ENCODE measurements at regions not wholly inside any gene's neighbourhood (a gene's known extent, or its start where the extent isn't known, plus 50 kb on each side); places are given as distances from the start of the nearest gene placed in this dataset.

GRCh38 chr2:187826023-187826422 lies 271.8 kb upstream of the TFPI start:
- H3K36me3 ChIP-seq (ENCODE audit: control insufficient read depth, insufficient read depth, low read length) = no peaks in the 10 kb centered on the region
- no CpG with 5 or more reads among the region's 2 CpGs for WGBS (ENCODE audit: insufficient coverage, insufficient read length)
- no peaks in the 10 kb centered on the region for H3K9me3 ChIP-seq (ENCODE audit: control insufficient read depth, insufficient read depth, low read length)
- no peak for DNase-seq (ENCODE audit: low read depth, low spot score)
- H3K27ac ChIP-seq (ENCODE audit: low read length) = no peak overlapping the region
- H3K4me3 ChIP-seq (ENCODE audit: low read length) = no peak overlapping the region
- H3K27me3 ChIP-seq (ENCODE audit: control insufficient read depth, insufficient read depth, low read length) = no peaks in the 10 kb centered on the region
- no peaks in the 10 kb centered on the region for H3K4me1 ChIP-seq (ENCODE audit: control insufficient read depth, insufficient read depth, low read length)

DNA sequence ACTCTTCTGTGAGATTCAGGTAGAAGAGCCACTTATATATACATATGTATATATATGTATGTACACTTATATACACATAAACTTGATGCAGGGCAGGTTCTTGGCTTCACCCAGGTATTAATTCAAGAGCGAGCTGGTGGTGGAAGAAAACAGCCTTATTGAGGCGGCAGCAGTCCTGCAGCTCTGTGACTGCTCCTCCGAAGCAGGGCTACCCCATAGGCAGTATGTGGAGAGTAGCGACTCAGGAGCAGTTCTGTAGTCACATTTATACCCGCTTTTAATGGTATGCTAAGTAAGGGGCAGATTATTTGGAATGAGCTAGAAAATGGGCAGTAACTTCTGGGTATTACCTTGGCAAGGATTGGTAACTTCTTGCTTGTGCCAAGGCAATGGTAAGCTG lies 280.6 kb upstream of the TFPI start:
- H3K27ac ChIP-seq (ENCODE audit: low read length) = no peak overlapping the region
- no peak overlapping the region for H3K4me3 ChIP-seq (ENCODE audit: low read length)
- no peaks in the 10 kb centered on the region for H3K4me1 ChIP-seq (ENCODE audit: control insufficient read depth, insufficient read depth, low read length)
- WGBS (ENCODE audit: insufficient coverage, insufficient read length) = no CpG with 5 or more reads among the region's 5 CpGs
- no peaks in the 10 kb centered on the region for H3K9me3 ChIP-seq (ENCODE audit: control insufficient read depth, insufficient read depth, low read length)
- DNase-seq (ENCODE audit: low read depth, low spot score) = no peak
- no peaks in the 10 kb centered on the region for H3K27me3 ChIP-seq (ENCODE audit: control insufficient read depth, insufficient read depth, low read length)
- H3K36me3 ChIP-seq (ENCODE audit: control insufficient read depth, insufficient read depth, low read length) = no peaks in the 10 kb centered on the region

- Histone ChIP-seq H3K36me3 (ENCODE audit: control insufficient read depth, insufficient read depth, low read length) (no peaks in the 10 kb centered on the region), H3K9me3 (ENCODE audit: control insufficient read depth, insufficient read depth, low read length) (no peaks in the 10 kb centered on the region), H3K4me1 (ENCODE audit: control insufficient read depth, insufficient read depth, low read length) (no peaks in the 10 kb centered on the region), H3K27me3 (ENCODE audit: control insufficient read depth, insufficient read depth, low read length) (no peaks in the 10 kb centered on the region), H3K4me3 (ENCODE audit: low read length) (no peak overlapping the region), H3K27ac (ENCODE audit: low read length) (no peak overlapping the region)
- WGBS (ENCODE audit: insufficient coverage, insufficient read length) = no CpG with 5 or more reads among the region's 1 CpG
- no peak for DNase-seq (ENCODE audit: low read depth, low spot score)
Observed at GRCh38 chr2:187838690-187839089, 284.5 kb upstream of the TFPI start.

- Histone ChIP-seq H3K36me3 (ENCODE audit: control insufficient read depth, insufficient read depth, low read length) (no peaks in the 10 kb centered on the region; the same call in 1 of the 2 replicates), H3K27ac (ENCODE audit: low read length) (no peak overlapping the region), H3K9me3 (ENCODE audit: control insufficient read depth, insufficient read depth, low read length) (no peaks in the 10 kb centered on the region), H3K4me3 (ENCODE audit: low read length) (no peak overlapping the region), H3K4me1 (ENCODE audit: control insufficient read depth, insufficient read depth, low read length) (no peaks in the 10 kb centered on the region), H3K27me3 (ENCODE audit: control insufficient read depth, insufficient read depth, low read length) (no peaks in the 10 kb centered on the region)
- no peak for DNase-seq (ENCODE audit: low read depth, low spot score)
- no CpG with 5 or more reads among the region's 4 CpGs for WGBS (ENCODE audit: insufficient coverage, insufficient read length)
Observed at GRCh38 chr2:187842315-187842714, 288.1 kb upstream of the TFPI start.

GRCh38 chr2:187842978-187843847 lies 289.0 kb upstream of the TFPI start:
- peak; percentile 47 for DNase-seq (ENCODE audit: low read depth, low spot score)

GRCh38 chr2:187847245-187848208 lies 293.3 kb upstream of the TFPI start:
- Histone ChIP-seq H3K4me1 (ENCODE audit: control insufficient read depth, insufficient read depth, low read length) (no peaks in the 10 kb centered on the region), H3K4me3 (ENCODE audit: low read length) (no peak overlapping the region), H3K9me3 (ENCODE audit: control insufficient read depth, insufficient read depth, low read length) (no peaks in the 10 kb centered on the region), H3K27ac (ENCODE audit: low read length) (no peak overlapping the region), H3K36me3 (ENCODE audit: control insufficient read depth, insufficient read depth, low read length) (no peaks in the 10 kb centered on the region; the same call in 1 of the 2 replicates), H3K27me3 (ENCODE audit: control insufficient read depth, insufficient read depth, low read length) (no peaks in the 10 kb centered on the region)
- WGBS (ENCODE audit: insufficient coverage, insufficient read length) = no CpG with 5 or more reads among the region's 1 CpG
- no peak for DNase-seq (ENCODE audit: low read depth, low spot score)

More at GRCh38 chr2:187842978-187843847, 289.0 kb upstream of the TFPI start:
- Histone ChIP-seq H3K4me3 (ENCODE audit: low read length) (no peak overlapping the region), H3K9me3 (ENCODE audit: control insufficient read depth, insufficient read depth, low read length) (no peaks in the 10 kb centered on the region), H3K27ac (ENCODE audit: low read length) (no peak overlapping the region), H3K27me3 (ENCODE audit: control insufficient read depth, insufficient read depth, low read length) (no peaks in the 10 kb centered on the region), H3K4me1 (ENCODE audit: control insufficient read depth, insufficient read depth, low read length) (no peaks in the 10 kb centered on the region), H3K36me3 (ENCODE audit: control insufficient read depth, insufficient read depth, low read length) (no peaks in the 10 kb centered on the region; the same call in 1 of the 2 replicates)
- no CpG with 5 or more reads among the region's 8 CpGs for WGBS (ENCODE audit: insufficient coverage, insufficient read length)

DNA sequence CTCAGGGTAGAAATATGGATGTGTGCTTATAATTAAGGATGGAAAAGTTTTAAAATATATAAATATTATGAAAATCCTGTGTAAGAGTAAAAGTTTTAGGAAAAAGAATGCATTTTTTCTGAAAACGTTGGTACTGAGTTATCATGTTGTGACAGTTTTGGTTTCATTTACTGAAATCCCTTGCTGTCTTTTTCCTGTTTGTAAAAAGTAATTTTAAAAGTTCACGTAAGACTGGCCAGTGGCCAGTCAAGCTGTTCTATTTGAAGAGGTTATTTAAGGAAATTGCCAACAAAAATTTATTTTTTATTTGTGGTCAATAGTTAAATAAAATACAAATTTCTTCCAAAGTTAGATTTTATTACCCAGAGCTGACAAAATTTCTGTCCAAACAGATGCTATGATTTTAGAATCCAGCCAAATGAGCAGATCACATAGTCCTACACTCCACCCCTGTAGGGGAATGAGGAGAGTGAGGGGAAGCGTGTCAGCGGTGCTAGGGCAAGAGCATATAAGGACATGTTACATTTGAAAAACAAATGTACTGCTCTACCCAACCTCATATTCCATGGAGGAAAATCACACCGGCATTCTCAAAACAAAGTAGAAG lies 297.8 kb upstream of the TFPI start:
- Histone ChIP-seq H3K4me1 (ENCODE audit: control insufficient read depth, insufficient read depth, low read length) (no peaks in the 10 kb centered on the region), H3K27ac (ENCODE audit: low read length) (no peak overlapping the region), H3K27me3 (ENCODE audit: control insufficient read depth, insufficient read depth, low read length) (no peaks in the 10 kb centered on the region), H3K36me3 (ENCODE audit: control insufficient read depth, insufficient read depth, low read length) (no peaks in the 10 kb centered on the region), H3K4me3 (ENCODE audit: low read length) (no peak overlapping the region), H3K9me3 (ENCODE audit: control insufficient read depth, insufficient read depth, low read length) (no peaks in the 10 kb centered on the region)
- 100% methylated on average over 1 of the region's 5 CpGs for WGBS (ENCODE audit: insufficient coverage, insufficient read length)
- DNase-seq (ENCODE audit: low read depth, low spot score) = no peak

DNA sequence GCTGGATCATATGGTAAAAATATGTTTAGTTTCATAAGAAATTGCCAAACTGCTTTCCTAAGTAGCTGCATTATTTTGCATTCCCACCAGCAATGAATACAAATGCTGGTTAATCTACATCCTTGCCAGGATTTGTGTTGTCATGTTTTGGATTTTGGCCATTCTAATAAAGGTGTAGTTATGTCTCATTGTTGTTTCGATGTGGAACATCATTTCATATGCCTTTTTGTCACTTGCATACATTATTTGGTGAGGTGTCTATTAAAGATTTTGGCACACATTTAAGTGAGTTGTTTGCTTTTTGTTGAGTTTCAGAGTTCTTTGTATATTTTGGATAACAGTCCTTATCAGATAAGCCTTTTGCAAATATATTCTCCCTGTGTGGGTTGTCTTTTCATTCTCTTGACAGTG lies 299.2 kb upstream of the TFPI start:
- no peaks in the 10 kb centered on the region for H3K36me3 ChIP-seq (ENCODE audit: control insufficient read depth, insufficient read depth, low read length)
- DNase-seq (ENCODE audit: low read depth, low spot score) = no peak
- no peak overlapping the region for H3K4me3 ChIP-seq (ENCODE audit: low read length)
- no peaks in the 10 kb centered on the region for H3K9me3 ChIP-seq (ENCODE audit: control insufficient read depth, insufficient read depth, low read length)
- no peaks in the 10 kb centered on the region for H3K4me1 ChIP-seq (ENCODE audit: control insufficient read depth, insufficient read depth, low read length)
- no peaks in the 10 kb centered on the region for H3K27me3 ChIP-seq (ENCODE audit: control insufficient read depth, insufficient read depth, low read length)
- WGBS (ENCODE audit: insufficient coverage, insufficient read length) = no CpG with 5 or more reads among the region's 1 CpG
- no peak overlapping the region for H3K27ac ChIP-seq (ENCODE audit: low read length)

DNA sequence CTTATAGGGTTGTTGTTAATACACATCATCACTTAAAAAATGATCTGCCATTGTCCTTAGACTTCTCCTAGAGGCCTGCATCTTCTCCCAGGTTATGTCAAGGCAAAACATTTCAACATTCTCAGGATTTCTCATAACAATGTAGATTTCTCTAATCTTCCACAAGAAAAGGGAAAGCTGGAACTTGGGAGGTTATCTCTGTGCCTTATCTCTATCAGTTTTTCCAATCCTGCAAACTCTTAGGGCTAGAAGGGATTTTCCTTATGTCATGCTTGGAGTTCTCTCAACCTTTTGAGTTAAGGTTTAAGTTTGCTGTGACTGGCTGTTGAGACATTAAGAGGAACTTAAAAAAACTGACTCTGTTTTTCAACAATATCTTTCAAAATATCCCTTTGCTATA lies 300.6 kb upstream of the TFPI start:
- Histone ChIP-seq H3K4me3 (ENCODE audit: low read length) (no peak overlapping the region), H3K9me3 (ENCODE audit: control insufficient read depth, insufficient read depth, low read length) (no peaks in the 10 kb centered on the region), H3K36me3 (ENCODE audit: control insufficient read depth, insufficient read depth, low read length) (no peaks in the 10 kb centered on the region), H3K27ac (ENCODE audit: low read length) (no peak overlapping the region), H3K4me1 (ENCODE audit: control insufficient read depth, insufficient read depth, low read length) (no peaks in the 10 kb centered on the region), H3K27me3 (ENCODE audit: control insufficient read depth, insufficient read depth, low read length) (no peaks in the 10 kb centered on the region)
- no peak for DNase-seq (ENCODE audit: low read depth, low spot score)

- no CpG with 5 or more reads among the region's 5 CpGs for WGBS (ENCODE audit: insufficient coverage, insufficient read length)
- no peaks in the 10 kb centered on the region for H3K4me1 ChIP-seq (ENCODE audit: control insufficient read depth, insufficient read depth, low read length)
- H3K36me3 ChIP-seq (ENCODE audit: control insufficient read depth, insufficient read depth, low read length) = no peaks in the 10 kb centered on the region
- no peaks in the 10 kb centered on the region for H3K27me3 ChIP-seq (ENCODE audit: control insufficient read depth, insufficient read depth, low read length)
- H3K4me3 ChIP-seq (ENCODE audit: low read length) = no peak overlapping the region
- no peak overlapping the region for H3K27ac ChIP-seq (ENCODE audit: low read length)
- DNase-seq (ENCODE audit: low read depth, low spot score) = no peak
- H3K9me3 ChIP-seq (ENCODE audit: control insufficient read depth, insufficient read depth, low read length) = no peaks in the 10 kb centered on the region
Observed at GRCh38 chr2:187855689-187856088, 301.5 kb upstream of the TFPI start.
